NCI-H510A (cell line): ENCODE measurements at regions not wholly inside any gene's neighbourhood (a gene's known extent, or its start where the extent isn't known, plus 50 kb on each side); places are given as distances from the start of the nearest gene placed in this dataset.

Source experiments
- DNase-seq: peaks from one replicate; lab custom pipeline; 2025; lab: John Stamatoyannopoulos, UW

DNA sequence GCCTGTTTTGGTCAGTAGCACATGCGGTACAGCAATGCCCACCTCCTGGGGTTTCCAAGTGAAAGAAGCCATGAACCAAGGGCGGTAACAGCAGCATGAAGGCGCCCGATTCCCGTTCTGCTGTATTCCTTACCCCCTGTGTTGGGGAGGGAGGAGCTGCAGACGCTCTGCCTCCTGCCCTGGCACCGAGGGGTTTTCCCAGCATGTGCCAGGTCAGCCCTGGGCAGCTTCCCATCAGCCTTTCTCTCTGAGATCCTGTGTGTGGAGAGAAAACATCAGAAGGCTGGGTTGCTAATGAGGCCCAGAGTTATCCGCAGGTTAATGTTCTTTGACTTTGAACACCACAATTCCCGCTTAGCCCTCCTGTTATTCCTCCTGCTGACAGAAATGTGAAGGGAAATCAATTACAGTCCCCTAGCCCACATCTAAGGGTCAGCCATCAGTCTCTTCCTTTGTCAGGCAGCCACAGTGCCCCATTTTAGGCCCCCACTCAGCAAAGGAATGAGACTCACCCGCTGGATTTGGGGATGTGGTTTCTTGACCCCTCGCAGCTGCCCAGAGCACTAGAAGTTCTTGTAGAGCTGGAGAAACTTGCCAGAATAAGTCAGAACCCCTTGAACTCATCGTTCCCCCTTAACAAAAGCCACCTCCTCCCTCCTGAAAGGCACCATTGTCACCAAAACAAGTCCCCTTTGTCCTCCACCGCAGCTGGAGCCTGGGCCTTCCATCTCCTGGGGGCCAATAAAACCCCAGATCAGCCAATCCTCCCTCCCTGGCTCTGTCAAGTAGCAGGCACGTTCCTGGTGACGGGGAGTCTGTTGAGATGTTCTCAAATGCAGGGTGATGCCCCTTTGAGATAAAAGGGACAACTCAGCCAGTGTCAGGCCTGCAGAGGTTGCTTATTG lies 168.5 kb downstream of the KATNIP start:
- no peak for DNase-seq

DNA sequence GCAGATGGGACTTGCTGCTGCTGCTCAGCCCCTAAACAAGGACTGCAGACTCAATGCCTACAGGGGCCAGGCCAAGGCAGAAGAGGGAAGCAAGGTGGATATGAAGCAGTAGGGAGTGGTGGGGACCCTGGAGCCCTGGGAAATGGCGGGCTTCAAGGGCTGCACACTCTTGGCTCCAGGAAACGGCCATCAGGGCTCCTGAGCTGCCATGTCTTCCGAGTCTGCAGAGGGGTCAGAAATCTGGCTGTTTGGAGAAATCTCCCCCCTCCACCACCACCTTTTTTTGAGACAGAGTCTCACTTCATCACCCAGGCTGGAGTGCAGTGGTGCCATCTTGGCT lies 169.1 kb downstream of the KATNIP start:
- no peak for DNase-seq

DNA sequence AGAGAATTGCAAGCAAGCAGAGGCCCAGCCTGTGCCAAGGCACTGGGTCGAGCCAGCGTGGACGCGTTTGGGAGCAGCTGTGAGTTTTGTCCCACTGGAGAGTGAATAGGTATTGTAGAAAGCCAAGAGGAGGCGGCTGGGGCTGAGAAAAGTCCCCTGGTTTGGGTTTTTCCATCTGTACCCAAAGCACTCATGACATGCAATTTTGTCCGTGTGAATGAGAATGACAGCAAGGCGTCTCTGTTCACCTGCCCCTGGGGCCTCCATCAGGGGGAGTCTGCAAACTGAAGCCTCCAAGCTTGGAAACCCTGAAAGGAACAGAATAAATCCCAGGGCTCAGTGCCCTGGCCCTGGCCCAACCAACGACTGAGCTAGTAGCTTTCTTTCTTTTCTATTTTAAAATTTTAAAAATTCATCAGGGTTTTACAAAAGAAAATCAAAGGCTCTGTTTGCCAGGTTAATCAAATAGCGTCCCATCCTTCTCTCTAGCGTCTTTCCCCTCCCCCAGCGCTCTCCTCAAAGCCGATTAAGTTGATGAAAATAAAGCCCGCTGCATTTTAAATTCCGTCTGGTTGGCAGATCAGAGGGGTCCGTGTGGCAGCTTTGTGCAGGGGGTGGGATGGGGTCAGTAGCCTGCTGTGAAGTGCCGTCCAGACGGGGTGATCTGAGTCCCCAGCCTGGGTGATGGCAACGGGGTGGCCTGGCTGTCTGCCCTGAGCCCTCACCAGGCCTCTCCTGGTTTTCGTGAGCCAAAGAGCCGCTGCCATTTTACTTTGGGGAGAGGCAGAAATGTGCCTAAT lies 171.0 kb downstream of the KATNIP start:
- DNase-seq: no peak

DNA sequence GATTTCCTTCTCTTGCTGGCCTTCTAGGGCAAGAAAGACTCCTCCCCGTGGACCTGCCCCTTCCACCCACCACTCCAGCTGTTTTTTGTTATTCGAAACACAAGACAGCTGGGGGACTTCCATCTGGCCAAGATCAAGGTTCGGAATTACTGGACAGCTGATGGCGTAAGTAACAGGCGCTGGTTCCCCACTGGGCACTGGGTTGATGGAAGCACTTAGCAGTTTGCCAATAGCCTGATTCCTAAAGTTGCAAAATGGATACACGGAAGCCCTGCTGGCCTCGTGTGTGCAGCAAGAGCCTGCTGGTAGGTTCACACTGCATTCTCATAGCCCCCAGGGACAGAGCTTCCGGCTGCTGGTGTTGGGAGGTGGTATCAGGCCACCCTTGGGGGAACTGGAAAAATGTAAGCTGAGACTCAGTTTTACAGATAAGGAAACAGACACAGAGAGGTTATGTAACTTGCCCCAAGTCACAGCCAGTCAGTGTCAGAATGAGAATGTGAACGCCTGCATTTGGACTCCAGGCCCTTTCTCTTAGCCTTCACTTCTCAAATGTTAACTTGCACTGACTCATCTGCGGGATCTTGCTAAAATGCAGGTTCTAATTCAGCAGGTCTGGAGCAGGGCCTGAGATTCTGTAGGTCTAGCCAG lies 171.7 kb downstream of the KATNIP start:
- DNase-seq: no peak

DNA sequence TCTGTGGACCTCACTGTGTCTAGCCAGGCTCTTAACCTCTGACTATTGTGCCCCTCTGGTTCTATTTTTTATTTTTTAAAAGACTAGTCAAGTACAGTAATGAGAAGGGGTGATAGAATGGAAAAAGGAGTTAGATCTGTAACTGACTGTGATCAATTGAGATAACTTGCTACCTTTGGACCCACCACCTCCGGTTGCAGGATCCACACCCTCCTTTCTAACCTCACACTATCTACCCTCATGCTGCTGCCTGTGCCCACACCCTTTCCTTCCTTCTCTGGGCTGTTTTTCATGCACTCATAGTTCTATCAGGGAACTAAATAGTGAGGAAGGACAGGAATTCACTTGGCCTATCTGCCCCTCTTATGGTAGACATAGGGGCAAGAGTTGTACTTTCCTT lies 172.3 kb downstream of the KATNIP start:
- DNase-seq: no peak

DNA sequence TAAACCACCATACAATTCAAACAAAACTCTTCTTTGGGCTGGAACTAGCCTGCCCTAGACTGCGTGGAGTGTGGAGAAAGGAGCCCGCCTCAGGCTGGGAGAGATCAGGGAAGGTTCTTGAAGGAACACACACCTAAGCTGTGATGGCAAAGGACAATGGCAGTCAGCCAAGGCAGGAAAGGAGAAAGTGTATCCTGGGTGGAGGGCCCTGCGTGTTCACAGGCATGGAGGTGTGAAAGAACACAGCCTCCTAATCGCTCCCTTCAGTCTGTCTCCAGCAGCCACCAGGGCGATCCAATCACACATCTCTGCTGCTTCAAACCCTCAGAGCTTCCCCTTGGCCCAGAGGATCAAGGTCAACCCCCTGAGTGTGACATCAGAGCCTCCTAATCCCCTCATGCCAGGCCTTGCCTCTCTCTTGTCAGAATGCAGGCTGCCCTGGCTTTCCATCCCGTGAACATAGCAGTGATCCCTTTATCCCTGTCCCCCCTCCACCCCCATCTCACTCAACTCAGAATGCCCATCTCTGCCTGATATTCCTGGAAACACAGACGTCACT lies 173.0 kb downstream of the KATNIP start:
- no peak for DNase-seq

DNA sequence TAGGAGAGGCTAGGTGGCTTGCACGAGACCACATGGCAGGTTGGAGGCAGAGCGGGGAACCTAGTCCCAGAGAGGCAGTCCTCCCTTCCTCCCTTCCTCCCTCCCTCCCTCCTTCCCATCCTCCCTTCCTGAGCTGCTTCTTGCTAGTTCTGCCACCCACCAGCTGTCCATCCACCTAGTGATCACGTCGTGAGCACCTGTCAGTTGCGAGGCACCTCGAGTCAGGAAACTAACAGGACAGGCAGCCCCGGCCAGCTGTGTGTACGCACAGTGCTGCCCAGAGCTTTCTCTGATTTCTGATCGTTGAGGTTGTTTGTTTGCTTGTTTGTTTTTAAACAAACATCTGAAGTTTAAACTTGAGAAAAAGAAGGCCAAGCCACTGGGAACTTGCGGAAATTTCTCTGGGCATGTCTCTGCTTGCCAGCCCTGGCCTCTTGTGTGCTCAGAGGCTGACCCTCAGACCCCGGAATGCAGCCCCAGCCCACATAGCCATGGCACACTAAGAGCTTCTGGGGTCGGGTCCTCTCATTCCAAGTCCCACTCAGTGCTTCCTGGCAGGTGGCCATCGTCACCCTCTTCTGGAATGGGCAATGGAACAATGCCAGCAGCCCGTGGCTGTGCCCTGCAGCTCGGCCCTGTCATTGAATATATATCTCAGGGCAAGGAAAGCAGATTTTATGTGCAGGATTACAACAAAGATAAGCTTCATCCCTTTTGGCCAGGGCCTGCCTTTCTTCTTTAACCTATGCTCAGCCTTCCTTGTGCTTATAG lies 174.0 kb downstream of the KATNIP start:
- DNase-seq: peak; percentile 32

DNA sequence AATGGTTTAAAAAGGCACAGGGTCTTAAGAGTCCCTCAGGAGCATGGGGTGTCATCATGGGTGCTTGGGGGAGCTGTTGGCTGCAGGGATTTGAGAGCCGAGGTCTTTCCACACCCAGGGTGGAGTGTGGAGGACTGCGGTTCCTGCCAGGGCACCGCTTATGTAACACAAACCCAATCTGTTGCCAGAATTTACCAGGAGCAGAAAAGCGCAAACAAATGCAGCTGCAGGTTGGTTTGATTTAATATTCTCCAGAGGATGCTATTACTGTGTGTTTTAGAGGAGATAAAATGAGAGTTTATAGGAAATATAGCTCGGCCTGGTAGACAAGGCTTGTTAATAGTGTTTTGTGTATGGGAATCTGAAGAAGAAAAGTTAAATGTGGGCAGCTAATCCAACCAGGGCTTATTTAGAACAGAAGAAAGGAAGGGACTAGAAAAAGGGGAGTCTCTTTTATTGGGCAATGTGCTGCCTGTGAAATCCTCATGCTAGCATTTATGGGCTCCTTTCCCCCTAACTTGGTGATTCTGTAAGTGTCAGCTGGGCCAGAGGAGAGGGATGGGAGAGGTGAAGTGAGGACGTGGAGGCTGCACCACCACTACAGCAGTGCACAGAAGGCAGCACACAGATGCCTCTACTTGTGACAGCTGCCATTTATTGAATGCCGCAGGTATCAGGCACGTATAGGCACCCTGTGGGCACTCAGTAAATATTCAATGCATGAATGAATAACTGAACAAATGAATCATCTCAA lies 174.7 kb downstream of the KATNIP start:
- DNase-seq: no peak

DNA sequence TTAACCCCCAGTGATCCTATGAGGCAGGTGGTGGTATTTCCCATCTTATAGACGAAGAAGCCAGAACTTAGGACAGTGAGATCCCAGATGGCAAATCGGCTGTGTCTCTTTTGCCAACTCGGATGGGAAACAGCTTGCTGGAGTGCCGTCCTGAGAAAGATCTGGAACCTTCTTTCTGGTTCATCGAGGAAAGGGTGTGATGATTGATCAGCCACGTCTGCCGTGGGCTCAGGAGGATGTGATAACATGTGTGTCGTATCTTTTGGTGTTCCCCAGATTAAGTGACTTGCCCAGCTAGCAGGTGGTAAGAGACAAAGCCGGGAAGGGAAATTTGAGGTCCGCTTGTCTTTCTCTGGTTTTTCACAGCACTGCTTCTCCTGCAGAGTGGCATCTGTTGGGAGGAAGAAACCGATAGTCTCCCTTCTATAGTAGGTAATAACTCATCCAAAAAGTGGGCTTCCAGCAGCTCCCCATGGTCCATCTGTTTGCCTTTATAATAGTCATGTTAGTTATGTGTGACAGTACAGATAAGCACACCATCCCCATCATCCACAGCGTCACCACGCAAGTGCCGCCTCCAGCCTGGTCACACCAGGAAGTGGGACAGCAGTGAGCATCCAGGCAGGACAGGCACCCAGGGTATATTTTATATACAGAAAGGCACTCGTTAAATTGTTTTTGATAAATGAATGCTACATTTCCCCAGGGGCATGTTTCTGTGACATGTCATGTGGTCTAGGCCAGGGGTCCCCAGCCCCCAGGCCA lies 175.5 kb downstream of the KATNIP start:
- no peak for DNase-seq

DNA sequence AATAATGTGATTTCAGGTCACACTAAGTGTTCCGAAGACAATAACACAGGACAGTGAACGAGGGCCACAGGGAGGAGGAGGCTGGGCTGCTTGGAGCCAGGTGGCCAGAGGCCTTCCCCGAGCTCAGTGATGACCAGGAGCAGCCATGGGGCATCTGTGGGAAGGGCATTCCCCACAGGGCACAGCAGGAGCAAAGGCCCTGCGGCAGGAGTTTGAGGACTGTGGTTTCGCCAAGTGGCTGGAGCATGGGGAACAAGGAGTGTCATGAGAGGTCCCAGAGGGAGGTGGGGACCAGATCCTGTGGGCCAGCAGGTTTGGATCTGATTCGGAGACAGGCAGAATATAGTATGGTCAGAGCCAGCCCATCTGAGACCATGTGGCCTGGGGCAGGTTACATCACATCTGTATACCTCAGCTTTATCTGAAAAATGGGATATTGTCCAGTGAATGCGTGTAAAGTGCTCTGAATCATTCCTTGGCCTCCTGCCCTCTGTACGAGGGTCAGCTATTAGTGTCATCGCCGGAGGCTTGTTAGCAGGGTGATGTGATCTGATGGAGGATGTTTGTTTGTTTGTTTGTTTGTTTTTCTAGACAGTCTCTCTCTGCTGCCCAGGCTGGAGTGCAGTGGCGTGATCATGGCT lies 176.8 kb downstream of the KATNIP start:
- DNase-seq: no peak

DNA sequence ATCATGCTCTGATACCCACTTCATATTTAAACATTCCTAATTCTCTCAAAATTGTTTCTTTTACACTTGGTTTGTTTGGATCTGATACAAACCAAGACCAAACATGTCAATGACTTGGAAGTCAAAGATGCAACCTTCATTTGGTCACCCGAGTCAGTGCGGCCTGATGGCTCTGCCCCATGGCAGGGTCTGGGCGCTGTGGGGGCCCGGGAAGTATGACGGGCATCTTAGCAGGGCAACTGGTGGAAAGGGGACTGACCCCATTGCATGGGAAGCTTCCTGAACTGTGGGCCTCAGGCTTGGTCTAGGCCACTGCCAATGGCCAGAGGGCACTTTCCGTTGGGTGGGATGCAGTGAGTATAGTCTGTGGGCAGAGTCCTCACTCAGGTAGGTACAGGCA lies 178.0 kb downstream of the KATNIP start:
- no peak for DNase-seq

DNA sequence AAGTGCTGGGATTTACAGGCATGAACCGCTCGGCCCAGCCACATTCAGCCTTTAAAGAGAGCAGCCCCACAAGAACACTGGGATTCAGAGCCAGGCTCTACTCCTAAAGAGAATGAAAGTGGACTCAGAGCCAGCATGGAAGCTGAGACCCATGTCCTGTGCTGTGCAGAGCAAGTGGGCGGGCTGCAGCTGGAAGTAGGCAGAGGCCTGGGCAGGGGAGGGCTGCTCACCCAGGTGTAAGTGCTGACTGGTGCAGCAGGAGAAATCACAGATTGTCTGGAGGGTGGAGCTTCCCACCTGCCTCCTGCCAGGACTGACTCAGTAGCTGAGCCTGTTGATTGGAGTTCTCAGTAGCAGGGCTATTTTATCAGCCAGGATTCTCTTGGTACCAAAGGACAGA lies 178.7 kb downstream of the KATNIP start:
- peak; percentile 6 for DNase-seq

DNA sequence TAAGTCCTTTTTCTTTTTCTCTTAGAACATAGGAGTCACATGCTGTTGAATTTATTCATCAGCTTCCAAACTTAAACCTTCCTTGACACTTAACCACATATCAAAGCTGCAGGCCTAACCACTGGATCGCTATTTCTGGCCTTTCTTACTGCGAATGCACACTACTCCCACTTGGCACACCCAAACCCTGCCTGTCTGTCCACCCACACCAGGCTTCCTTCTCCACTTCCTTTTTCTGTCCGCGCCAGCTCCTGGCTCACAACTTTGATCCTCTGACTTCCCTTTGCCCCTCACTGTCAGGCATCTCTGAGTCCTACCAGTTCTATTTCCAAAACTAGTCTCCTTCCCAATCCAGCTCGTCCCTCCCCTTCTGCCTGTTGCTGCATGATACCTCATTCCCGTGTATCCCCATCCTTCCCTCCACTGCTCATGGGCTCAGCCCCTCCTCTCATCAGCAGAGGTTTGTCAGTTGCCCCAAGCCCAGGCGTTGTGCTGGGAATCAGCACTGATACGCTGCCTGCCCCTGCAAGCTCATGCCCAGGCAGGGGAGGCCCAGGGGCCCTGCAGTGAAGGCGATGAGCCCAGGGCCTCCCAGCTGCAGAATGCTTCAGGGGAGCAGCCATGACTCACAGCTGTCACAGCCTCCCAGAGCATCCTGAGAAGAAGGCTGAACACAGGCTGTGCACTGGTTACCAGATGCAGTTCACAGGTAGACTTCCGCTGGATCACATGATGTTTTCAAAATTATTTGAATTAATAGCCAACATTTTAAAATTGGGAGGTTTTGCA lies 179.8 kb downstream of the KATNIP start:
- DNase-seq: no peak

DNA sequence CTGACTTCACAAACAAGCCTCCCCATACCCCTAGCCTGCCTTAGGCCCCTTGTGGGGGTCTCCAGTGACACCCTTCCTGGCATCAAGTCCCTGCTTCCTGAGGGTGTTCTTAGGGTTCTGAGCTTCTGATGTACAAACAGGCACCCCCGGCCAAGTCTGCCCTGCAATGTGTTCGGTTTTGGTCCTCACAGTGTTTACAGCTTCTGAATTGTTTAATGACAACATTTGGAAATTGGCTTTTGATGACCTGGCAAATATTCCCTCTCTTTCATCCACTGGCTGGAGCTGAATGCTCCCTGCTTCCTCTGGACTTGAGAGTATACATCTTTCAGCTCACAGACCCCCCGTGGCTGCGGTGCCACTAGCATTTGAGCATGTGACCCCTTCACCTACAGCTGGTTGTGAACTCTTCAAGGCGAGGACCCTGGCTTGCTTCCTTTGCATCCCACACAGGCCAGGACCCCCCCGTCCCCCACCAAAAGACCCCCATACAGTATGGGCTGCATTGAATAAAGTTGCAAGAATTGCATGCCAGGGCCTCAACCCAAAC lies 180.8 kb downstream of the KATNIP start:
- DNase-seq: no peak

DNA sequence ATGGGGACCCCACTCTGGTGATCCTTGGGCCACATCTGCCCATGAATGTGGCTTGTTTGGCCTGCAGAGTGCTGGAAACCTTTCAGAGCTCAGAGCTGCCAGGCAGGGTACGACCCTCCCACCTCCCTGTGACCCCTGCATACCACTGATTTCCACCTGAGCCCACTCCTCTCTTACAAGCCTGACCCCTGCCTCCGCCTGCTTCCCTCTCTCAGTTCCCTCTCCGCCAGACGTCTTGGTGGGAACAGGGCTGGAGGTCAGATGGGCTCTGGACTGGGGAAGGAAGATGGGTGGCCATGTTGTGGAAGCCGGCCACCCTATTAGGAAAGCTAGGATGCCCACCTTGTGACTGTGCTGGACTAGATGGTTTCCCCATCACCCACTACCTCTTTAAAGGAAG lies 185.1 kb downstream of the KATNIP start:
- no peak for DNase-seq

DNA sequence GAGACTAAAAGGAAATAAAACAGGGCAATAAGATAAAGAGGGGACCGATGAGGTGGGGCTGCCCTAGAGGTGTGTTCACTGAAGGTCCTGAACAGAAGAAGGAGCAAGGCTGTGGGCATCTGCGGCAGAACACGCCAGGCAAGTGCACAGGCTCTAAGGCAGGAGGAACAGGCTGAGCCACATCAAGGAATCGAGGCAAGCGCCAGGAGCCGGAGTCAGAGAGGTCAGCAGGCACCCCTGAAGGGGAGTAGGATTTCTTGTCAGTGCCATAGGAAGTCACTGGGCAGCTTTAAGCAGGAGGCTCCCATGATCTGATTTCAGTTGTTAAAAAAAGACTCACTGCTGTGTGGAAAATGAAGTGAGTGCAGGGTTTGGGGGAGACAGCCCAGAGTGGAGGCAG lies 186.5 kb downstream of the KATNIP start:
- DNase-seq: no peak

DNA sequence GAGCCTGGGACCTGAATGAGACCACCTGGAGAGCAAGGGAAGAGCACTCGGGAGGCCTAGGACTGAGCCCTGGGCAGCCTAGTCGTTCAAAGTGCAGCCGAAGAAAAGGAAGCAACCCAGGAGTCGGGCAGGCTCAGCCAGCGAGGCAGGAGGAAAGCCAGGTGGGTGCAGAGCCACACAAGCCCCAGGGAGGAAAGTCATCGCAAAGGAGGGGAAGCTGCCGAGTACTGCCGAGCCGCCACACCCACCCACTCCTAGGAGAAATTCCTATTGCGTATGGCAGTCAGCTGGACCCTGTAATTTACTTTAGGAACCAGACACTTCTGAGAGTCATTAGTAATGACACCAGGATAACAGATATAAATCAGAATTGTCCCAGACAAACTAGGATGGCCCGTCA lies 187.6 kb downstream of the KATNIP start:
- DNase-seq: no peak
